ENCODE measurements at regions not wholly inside any gene's neighbourhood (a gene's known extent, or its start where the extent isn't known, plus 50 kb on each side); places are given as distances from the start of the nearest gene placed in this dataset.
A peak's percentile ranks its signal among the peaks of the same experiment; 100 is the strongest.

GRCh38 chr21:43362321-43362791, 64.6 kb downstream of the SIK1 start:
- Mint-ChIP-seq H3K36me3 (ENCODE audit: low read depth) (no peaks in the 10 kb centered on the region), H3K4me1 (peaks cover 28% of the 10 kb centered on the region), H3K27ac (peak overlapping the region; percentile 61; the same call in 1 of the 2 replicates), H3K27me3 (ENCODE audit: insufficient read depth, low read depth, poor library complexity) (peaks cover 18% of the 10 kb centered on the region), H3K4me3 (no peak overlapping the region), H3K9me3 (no peaks in the 10 kb centered on the region)
- H3K9me2 ChIP-seq (ENCODE audit: insufficient read depth) = no peaks in the 10 kb centered on the region
- H3K36me3 ChIP-seq (ENCODE audit: insufficient read depth) = no peaks in the 10 kb centered on the region
- no peak overlapping the region for H3K4me3 ChIP-seq
- H3F3A ChIP-seq (replicated peaks; ENCODE audit: low read depth) = no peaks in the 10 kb centered on the region; the same call in 1 of the 2 replicates
- H3K4me1 ChIP-seq (ENCODE audit: insufficient read depth) = no peaks in the 10 kb centered on the region; the same call in 1 of the 2 replicates
- ATAC-seq (peak; percentile 77), DNase-seq (ENCODE audit: low spot score) (peak; percentile 59)
- TF ChIP-seq ZNF331 (CRISPR knock-in tag; IDR thresholded peaks at IDR 0.05; ENCODE audit: low read depth) (no peak), EZH2phosphoT487 (IDR thresholded peaks at IDR 0.05; ENCODE audit: unreplicated experiment) (no peak), ETS1 (IDR thresholded peaks at IDR 0.05) (no peak), CTCF (conservative IDR thresholded peaks at IDR 0.05; ENCODE audit: low read depth in 2 of 2) (no peak), ZNF462 (CRISPR knock-in tag; IDR thresholded peaks at IDR 0.05) (no peak)
- no peaks in the 10 kb centered on the region for H4K20me1 ChIP-seq (replicated peaks; ENCODE audit: insufficient read depth)
- H3K27ac ChIP-seq (ENCODE audit: low read depth) = peak overlapping the region; percentile 50; the same call in 1 of the 2 replicates
- H3K4me2 ChIP-seq = no peak overlapping the region
- 0 out of 2 replicates have a peak overlapping the region, but pooled peaks have one; percentile 78 for H2AFZ ChIP-seq
- no peaks in the 10 kb centered on the region for H3K27me3 ChIP-seq (ENCODE audit: insufficient read depth)
- H3K79me2 ChIP-seq (replicated peaks; ENCODE audit: insufficient read depth) = no peaks in the 10 kb centered on the region

Measured in GM23338 (cell line).